A549 (cell line): ENCODE measurements at regions not wholly inside any gene's neighbourhood (a gene's known extent, or its start where the extent isn't known, plus 50 kb on each side); places are given as distances from the start of the nearest gene placed in this dataset.

Experiments used
- EP300 ChIP-seq, 2 experiments: fragments of >200 bp; sonication (Bioruptor Twin); formaldehyde crosslinking; IDR thresholded peaks; 2 replicates in 1 of 2; 3 replicates in 1 of 2; pipeline ENCODE4 v1.6.1; 2016 to 2017
- JUN ChIP-seq, 2 experiments: fragments of >200 bp; sonication (Bioruptor Twin); formaldehyde crosslinking; IDR thresholded peaks; 2 replicates in 1 of 2; 3 replicates in 1 of 2; pipeline ENCODE4 v1.6.1; 2016 to 2017
- MAX ChIP-seq: IDR thresholded peaks from 2 replicates; pipeline ENCODE4 v1.6.1; 2012
- TF ChIP-seq, protein P1 (sequence below): fragments of >200 bp; sonication (Bioruptor Twin); formaldehyde crosslinking; IDR thresholded peaks from 3 replicates; pipeline ENCODE4 v1.5.1; 2016

GRCh38 chr22:47331750-47332149 lies 569.3 kb downstream of the TBC1D22A start:
- TF ChIP-seq, protein P1, sequence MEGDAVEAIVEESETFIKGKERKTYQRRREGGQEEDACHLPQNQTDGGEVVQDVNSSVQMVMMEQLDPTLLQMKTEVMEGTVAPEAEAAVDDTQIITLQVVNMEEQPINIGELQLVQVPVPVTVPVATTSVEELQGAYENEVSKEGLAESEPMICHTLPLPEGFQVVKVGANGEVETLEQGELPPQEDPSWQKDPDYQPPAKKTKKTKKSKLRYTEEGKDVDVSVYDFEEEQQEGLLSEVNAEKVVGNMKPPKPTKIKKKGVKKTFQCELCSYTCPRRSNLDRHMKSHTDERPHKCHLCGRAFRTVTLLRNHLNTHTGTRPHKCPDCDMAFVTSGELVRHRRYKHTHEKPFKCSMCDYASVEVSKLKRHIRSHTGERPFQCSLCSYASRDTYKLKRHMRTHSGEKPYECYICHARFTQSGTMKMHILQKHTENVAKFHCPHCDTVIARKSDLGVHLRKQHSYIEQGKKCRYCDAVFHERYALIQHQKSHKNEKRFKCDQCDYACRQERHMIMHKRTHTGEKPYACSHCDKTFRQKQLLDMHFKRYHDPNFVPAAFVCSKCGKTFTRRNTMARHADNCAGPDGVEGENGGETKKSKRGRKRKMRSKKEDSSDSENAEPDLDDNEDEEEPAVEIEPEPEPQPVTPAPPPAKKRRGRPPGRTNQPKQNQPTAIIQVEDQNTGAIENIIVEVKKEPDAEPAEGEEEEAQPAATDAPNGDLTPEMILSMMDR: no peak
- TF ChIP-seq EP300 (IDR thresholded peaks at IDR 0.05): no peak
- TF ChIP-seq MAX: no peak
- TF ChIP-seq JUN (IDR thresholded peaks at IDR 0.05): no peak
